EH (cell line): ENCODE measurements at regions not wholly inside any gene's neighbourhood (a gene's known extent, or its start where the extent isn't known, plus 50 kb on each side); places are given as distances from the start of the nearest gene placed in this dataset.
"Not testable (repeated sequence)": the region's sequence is repeated elsewhere in the genome, so short reads cannot be mapped to it uniquely, and the experiment has no call there.

ENCODE experiments used
- DNase-seq: peaks from one replicate; pipeline ENCODE4 v3.0.0-alpha.2; 2015; ENCODE audit warnings: low read depth

GRCh38 chr5:157941616-157942015 is 82.7 kb upstream of the CLINT1 start:
- DNase-seq: peak; percentile 5

DNA sequence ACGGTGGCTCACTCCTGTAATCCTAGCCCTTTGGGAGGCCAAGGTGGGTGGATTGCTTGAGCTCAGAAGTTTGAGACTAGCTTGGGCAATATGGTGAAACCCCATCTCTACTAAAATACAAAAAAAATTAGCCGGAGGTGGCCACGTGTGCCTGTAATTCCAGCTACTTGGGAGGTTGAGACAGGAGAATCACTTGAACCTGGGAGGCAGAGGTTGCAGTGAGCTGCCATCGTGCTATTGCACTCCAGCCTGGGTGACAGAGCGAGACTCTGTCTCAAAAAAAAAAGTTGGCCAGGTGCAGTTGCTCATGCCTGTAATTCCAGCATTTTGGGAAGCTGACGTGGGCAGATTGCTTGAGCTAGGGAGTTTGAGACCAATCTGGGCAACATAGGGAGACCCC is 79.2 kb upstream of the CLINT1 start:
- not testable (repeated sequence) for DNase-seq

DNA sequence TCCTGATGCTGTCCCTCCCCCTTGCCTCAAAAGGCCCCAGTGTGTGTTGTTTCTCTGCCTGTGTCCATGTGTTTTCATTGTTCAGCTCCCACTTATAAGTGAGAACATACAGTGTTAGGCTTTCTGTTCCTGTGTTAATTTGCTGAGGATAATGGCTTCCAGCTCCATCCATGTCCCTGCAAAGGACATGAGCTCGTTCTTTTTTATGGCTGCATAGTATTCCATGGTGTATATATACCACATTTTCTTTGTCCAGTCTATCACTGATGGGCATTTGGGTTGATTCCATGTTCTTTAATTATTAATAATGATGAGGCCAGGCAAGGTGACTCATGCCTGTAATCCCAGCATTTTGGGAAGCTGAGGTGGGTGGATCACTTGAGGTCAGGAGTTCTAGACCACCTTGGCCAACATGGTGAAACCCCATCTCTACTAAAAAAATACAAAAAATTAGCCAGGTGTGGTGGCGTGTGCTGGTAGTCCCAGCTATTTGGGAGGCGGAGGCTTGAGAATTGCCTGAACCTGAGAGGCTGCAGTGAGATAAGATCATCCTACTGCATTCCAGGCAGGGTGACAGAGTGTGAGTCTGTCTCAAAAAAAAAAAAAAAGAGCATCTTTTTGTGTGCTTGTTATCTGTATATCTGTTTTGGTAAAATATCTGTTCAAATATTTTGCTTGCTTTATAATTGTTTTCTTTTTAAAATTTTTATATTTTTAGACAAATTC is 78.0 kb upstream of the CLINT1 start:
- not testable (repeated sequence) for DNase-seq

DNA sequence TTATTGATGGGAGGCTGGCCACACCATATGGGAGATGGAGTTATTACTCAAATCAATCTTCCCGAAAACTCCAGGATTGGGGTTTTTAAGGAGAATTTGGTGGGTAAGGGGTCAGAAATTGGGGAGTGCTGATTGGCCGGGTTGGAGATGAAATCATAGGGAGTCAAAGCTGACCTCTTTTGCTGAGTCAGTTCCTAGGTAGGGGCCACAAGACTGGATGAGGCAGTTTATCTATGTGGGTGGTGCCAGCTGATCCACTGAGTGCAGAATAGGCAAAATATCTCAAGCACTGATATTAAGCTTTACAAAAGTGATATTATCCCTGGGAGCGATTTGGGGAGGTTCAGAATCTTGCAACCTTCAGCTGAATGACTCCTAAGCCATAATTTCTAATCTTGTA is 75.7 kb upstream of the CLINT1 start:
- no peak for DNase-seq

- DNase-seq: no peak
Observed at GRCh38 chr5:157933005-157933404, 74.1 kb upstream of the CLINT1 start.

DNA sequence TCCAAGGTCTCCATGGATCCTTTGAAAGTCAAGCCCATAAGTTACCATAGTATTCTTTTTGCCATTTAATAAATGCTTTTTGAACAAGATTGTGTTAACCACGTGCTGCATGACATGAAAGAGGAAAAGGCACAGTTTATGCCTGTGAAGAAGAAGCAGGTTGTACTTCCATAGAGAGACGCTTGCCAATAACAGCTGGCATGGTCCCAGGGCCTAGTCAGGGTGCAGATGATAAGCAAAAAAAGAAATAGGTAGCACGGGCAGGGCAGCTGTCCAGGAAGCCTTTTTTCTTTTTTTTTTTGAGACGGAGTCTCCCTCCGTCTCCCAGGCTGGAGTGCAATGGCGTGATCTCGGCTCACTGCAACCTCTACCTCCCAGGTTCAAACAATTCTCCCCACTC is 71.8 kb upstream of the CLINT1 start:
- DNase-seq: no peak

GRCh38 chr5:157926977-157927376 is 68.0 kb upstream of the CLINT1 start:
- peak; percentile 5 for DNase-seq

DNA sequence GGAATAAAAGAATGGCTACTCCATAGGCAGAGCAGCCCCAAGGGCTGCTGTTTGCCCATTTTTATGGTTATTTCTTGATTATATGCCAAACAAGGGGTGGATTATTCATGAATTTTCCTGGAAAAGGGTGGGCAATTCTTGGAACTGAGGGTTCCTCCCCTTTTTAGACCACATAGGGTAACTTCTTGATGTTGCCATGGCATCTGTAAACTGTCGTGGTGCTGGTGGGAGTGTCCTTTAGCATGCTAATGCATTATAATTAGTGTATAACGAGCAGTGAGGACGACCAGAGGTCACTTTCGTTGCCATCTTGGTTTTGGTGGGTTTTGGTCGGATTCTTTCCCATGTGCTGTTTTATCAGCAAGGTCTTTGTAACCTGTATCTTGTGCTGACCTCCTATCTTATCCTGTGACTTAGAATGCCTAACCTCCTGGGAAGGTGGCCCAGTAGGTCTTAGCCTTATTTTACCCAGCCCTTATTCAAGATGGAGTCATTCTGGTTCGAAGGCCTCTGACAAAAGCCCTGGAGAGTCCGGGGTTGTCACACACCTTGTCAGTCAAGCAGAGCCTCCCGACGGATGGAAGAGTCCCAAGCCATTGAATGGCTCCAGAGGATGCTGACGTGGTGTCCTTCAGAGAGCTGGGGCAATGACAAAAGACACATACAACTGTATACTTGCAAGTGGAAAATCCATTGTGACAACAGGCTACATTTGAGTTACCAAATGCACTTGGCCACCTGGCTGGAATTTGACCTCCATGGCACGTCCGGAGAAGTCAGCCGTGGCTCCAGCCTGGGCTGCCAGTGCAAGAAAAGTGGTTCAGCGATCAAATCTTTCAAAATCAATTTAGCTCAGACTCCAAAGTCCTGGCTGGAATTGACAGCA is 67.1 kb upstream of the CLINT1 start:
- no peak for DNase-seq

DNA sequence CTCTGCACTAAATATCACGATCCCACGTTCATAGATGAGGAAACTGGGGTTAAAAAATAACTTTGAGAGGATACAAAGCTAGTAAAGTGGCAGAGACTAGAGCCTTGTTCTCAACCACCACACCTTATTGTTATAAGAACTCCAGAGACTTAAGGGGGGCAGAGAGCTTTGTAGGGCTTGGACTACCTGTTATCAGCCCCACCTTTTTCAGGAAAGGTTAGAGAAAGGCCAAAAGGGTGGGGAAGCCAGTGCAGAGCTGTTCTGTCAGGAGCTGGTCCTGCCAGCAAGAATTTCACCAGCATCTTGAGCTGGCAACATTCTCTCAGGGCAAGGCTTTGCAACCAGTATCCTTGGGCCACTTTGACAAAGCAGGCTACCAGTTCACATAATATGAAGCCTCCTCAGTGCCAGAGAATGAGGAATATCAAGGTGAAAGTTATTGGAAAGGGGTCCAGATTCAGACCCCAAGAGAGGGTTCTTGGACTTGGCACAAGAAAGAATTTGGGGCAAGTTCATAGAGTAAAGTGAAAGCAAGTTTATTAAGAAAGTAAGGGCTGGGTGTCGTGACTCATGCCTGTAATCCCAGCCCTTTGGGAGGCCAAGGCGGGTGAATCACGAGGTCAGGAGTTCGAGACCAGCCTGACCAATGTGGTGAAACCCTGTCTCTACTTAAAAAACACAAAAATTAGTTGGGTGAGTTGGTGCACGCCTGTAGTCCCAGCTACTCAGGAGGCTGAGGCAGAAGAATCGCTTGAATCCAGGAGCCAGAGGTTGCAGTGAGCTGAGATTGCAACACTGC is 66.2 kb upstream of the CLINT1 start:
- no peak for DNase-seq

DNA sequence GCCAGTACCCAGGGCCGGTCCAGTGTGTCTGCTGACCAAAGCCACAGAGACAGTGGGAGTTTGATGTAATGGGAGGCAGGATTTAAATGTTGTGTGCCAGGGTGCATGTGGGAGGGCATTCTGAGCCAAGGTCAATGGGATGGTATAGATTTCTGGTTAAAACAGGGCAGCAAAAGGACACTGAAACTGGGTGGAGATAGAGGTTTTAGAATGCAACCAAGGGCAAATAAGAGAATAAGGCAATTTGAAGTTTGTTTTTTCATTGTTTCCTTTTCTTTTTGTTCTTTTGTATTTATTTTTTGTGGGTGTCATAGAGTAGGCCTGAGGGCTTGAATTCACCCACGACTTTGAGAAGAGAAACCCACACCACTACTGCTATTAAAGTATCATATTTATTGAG is 65.5 kb upstream of the CLINT1 start:
- no peak for DNase-seq

- DNase-seq: no peak
Observed at GRCh38 chr5:157923765-157924164, 64.8 kb upstream of the CLINT1 start.

- no peak for DNase-seq
Observed at GRCh38 chr5:157922026-157922425, 63.1 kb upstream of the CLINT1 start.

DNA sequence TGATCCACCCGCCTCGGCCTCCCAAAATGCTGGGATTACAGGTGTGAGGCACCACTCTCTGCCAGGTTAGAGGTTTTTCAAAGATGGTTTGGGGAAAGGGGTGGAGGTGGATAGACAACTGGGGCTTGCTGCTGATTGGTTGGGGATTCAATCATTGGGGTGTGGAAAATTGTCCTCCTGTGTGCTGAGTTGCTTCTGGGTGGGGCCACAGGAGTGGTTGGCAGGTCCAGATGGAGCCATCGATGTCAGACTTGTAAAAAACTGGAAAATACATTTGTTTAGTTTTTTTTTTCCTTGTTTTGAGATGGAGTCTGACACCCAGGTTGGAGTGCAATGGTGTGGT is 61.9 kb upstream of the CLINT1 start:
- DNase-seq: no peak

DNA sequence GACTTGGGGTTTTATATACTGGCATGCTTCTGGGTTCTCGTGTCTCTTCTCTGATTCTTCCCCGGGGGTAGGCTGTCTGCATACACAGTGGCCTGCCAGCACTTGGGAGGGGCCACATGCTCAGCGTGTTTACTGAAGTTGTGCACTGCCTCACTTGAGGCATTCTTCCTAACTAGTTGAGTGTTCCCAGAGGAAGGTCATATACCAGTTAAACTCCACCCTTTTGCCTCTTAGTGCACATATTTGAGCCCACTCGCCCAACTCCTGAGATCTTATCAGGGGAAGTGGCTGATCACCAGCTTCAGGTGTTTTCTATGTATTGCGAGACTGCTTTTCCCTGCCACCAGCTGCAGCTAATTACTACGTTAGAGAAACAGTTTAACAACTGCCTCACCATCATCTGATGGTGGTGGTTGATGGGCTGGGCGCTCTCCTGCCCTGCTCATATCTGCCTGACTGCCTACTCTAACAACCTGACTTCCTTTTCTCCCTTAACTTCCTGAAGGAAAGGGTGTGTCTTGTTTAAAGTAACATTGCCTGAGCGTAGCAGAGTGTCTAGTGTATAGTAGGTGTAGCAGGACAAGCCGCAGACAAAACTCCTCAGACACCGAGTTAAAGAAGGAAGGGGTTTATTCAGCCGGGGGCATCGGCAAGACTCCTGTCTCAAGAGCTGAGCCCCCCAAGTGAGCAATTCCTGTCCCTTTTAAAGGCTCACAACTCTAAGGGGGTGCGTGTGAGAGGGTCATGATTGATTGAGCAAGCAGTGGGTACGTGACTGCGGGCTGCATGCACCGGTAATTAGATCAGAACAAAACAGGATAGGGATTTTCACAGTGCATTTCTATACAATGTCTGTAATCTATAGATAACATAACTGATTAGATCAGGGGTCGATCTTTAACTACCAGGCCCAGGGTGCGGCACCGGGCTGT is 60.1 kb upstream of the CLINT1 start:
- peak; percentile 26 for DNase-seq

GRCh38 chr5:157917899-157918809 is 59.2 kb upstream of the CLINT1 start:
- DNase-seq: peak; percentile 77

GRCh38 chr5:157917491-157917890 is 58.5 kb upstream of the CLINT1 start:
- no peak for DNase-seq

GRCh38 chr5:157915638-157916037 is 56.7 kb upstream of the CLINT1 start:
- DNase-seq: peak; percentile 29

DNA sequence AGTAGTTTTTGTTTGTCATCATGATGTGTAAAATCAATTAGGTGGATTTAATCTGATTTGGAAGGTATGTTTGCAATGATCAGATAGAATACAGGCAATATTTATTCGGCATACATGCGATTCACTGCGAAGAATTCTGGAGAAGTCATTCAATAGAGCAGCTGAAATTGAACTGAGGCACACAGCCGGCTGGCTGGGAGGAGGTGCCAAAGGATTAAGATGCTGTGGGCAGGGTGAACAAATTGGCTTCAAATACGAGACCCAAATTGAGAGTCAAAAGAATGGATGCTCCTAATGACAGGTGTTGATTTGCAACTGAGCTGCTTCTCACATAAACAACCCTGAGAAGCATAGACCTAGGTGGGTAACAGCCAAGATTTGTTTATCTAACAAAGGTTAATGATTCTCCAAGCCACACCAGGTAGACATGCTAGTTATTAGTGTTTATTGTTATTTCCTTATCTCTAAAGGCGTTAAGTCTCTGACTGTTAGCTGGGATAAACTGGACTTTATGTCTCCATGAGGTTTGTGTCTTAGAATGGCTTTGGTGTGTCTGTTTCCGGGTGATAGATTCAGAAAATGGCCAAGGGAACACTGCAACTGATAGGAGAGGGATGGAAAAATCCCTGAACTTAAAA is 55.3 kb upstream of the CLINT1 start:
- no peak for DNase-seq

GRCh38 chr5:157913575-157913974 is 54.6 kb upstream of the CLINT1 start:
- no peak for DNase-seq
